ENCODE measurements at regions not wholly inside any gene's neighbourhood (a gene's known extent, or its start where the extent isn't known, plus 50 kb on each side); places are given as distances from the start of the nearest gene placed in this dataset.
A peak's percentile ranks its signal among the peaks of the same experiment; 100 is the strongest.

DNA sequence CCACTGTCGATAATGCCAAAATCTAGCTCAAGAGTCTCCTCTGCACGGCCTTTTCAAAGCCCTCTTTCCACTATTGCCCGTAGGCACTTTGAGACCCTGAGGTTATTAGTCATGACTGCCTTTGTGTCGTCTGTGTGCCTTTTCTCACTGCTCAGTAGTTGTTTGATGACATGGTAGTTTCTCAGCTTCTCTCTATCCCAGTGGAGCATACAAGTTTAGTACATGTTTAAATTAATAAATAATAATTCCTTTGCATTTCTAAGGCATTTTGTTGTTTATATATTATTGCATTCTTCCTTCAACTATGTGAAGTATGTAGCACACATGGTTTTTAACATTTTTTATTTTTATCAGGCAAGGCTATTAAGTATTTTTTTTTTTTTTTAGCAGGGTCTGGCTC lies 458.1 kb downstream of the PCNX1 start:
- DNase-seq, result no peak

- DNase-seq, result no peak
These were observed 459.6 kb downstream of the PCNX1 start for GRCh38 chr14:71366861-71367260.

DNA sequence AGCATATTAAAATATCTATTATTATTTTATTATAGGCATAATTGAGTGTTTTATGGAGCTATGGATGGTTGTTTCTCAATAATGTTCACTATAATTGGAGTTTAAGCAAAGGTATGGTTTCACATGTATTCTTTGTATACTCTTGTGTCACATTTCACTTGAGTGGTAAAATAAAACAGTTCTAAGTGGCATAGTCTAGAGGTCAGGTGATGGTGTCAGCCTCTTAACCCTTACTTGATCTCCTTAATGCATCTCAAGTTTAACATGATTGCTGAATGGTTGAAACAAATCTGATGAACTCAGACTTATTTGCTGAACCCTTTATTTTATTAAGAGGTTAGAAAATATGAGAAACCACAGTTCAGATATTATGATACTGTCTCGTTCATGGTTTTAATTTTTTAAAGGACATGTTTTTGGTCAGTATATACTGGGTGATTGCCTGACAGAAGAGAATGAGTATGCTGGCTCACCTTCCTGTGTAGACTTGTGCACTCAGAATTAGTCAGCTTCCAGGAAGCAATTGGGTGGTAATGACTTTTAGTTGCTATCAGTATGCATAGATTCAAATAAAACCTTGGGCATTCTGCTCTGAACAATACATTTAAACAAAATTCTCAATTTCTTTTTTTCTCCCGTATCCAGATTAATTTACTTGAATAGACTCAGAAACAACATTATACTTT lies 464.6 kb downstream of the PCNX1 start:
- DNase-seq, result peak; percentile 59

GRCh38 chr14:71372411-71372838 lies 465.2 kb downstream of the PCNX1 start:
- peak; percentile 46 for DNase-seq

DNA sequence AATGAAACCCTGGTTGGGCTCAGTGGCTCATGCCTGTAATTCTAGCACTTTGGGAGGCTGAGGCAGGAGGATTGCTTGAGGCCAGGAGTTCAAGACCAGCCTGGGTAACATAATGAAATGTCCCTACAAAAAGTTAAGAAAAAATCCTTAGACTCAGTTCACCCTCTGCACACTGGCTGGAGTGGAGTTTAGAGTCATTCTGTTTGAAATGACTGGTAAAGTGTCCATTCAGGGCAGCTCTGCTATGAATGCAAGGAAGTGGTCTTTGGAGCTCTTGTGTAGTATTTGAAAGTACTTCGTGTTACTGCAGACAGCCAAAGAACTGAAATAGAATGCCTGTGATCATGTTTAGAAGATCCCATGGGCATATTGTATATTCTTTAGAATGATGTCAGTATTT lies 466.5 kb downstream of the PCNX1 start:
- DNase-seq, result no peak

DNA sequence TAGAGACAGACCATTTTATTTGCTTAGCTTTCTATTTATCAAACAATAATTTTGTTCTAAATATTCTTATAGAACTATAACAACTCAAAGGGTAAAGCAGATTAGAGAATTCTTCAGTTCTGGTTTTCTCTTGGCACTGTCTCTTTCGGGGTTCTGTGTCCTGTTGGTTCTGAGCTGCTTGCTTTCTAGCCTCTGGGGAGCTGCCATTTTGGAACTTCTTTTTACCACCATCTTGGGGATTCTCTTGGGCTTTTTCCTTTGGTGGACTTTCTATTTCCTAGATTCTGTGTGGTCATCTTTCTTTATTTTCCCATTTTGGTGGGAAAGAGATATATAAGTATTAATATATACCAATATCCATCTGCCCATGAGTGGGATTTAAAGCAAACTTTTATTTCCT lies 467.7 kb downstream of the PCNX1 start:
- DNase-seq, result no peak

DNA sequence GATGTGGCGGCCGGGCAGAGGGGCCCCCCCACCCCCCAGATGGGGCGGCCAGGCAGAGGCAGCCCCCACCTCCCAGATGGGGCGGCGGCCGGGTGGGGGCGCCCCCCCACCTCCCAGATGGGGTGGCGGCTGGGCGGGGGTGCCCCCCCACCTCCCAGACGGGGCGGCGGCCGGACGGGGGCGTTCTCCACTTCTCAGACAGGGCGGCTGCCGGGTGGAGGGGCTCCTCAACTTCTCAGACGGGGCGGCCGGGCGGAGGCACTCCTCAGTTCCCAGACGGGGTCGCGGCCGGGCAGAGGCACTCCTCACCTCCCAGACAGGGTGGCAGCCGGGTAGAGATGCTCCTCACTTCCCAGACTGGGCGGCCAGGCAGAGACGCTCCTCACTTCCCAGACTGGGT lies 469.8 kb downstream of the PCNX1 start:
- no peak for DNase-seq

DNA sequence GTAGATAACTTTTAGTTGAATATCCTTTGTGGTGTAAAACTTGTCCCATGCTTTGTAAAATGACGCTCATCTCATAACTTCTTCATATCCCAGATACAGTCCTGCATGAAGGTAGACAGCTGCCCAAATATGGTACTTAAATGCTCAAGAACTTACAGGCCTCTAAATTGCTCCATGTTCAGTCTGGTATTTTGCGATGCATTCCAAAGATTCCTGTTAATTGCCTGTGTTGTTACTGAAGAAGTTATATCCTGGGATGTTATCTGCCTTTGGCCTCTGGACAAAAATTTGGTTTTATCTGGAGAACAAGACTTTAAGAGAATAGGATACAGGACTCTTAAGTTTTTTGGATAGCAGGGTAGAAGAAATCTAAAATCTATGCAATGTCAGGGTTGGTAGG lies 473.0 kb downstream of the PCNX1 start:
- peak; percentile 69 for DNase-seq

- no peak for DNase-seq
These were observed 474.6 kb downstream of the PCNX1 start for GRCh38 chr14:71381814-71382213.

GRCh38 chr14:71382315-71382714 lies 475.1 kb downstream of the PCNX1 start:
- DNase-seq, result no peak

DNA sequence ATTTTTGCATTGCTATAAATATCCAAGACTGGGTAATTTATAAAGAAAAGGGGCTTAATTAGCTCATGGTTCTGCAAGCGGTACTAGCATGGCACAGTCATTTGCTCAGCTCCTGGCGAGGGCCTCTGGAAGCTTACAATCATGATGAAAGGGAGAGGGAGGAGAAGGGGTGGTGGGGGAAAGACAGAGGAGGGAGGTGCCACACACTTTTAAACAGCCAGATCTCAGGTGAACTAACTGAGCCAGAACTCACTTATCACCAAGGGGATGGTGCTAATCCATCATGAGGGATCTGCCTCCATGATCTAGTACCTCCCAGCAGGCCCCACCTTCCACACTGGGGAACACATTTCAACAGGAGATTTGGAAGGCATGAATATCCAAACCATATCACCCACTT lies 476.3 kb downstream of the PCNX1 start:
- no peak for DNase-seq

GRCh38 chr14:71384007-71384845 lies 477.0 kb downstream of the PCNX1 start:
- DNase-seq, result no peak

- DNase-seq, result no peak
These were observed 480.5 kb downstream of the PCNX1 start for GRCh38 chr14:71387753-71388152.

DNA sequence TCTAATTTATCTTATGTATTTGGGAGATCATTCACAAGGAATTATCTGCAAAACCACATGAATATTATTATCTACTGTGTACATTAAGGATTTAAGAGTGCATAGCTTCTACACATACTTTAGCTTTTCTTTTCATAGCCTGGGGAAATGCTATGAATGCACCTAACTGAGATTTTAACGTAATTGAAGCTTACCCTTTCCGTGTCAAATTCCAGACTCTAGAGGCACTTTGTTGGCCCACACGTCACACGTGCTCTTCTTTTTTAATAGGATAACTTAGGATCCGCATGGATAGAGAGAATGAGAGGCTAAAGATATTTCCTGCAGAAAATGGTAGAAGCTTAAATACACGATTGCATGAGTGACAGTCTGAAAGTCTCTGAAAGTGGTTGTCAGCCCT lies 481.1 kb downstream of the PCNX1 start:
- DNase-seq, result no peak

GRCh38 chr14:71388862-71389261 lies 481.6 kb downstream of the PCNX1 start:
- DNase-seq, result no peak

DNA sequence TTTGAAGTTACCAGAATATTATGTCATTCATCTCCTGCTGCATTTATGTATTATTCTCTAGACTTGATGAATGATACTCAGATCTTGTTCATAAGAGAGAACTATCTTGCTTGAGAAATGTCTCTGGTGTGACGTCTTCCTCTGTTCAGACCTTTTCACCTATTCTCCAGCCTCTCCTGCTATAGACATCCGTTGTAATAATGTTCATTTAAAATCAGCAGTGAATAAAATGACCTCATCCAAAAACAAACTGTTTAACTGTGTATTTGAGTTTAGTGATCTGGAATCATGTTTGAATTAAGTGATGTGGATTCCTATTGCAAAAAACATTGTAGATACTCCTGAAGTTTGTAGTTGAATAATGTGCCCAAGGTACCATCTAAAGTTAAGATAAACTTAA lies 487.1 kb downstream of the PCNX1 start:
- no peak for DNase-seq

- no peak for DNase-seq
These were observed 487.9 kb downstream of the PCNX1 start for GRCh38 chr14:71395151-71395604.

DNA sequence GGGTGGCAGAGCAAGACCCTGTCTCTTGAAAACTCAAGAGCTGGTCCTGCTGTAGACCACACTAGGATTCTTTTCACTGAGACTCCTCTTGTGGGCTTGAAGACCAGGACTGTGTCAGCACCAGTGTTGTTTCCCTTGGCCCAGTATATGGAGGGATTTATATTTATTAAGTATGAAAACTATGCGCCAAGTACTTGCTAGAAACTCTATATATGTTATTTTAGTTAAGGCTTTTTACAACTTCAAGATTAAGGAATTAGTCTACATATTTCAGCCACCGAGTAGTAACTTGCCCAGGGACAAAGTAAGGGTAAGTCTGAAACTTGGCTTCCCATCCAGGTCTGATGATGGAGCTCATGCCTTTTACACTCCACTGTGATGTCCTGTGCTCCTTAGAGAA lies 488.4 kb downstream of the PCNX1 start:
- no peak for DNase-seq

- DNase-seq, result no peak
These were observed 488.9 kb downstream of the PCNX1 start for GRCh38 chr14:71396050-71396677.

DNA sequence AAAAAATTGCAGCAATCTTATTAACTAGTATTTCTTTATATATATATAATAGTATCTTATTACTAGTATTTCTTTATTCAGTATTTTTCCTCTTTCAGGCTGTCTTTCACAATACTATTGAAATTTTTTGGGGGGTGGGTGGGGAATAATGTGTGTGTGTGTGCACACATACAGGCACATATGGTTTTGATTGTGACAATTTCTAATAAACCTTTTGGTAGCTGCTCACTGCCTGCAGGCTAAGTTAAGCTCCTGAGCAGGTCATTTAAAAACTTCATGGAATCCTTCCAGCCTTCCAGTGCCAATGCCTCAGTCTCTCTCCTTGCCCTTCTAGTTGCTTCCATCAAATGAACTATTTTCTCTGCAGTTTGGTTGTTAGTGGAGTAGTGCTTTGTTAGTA lies 490.1 kb downstream of the PCNX1 start:
- DNase-seq, result no peak

- DNase-seq, result no peak
These were observed 491.2 kb downstream of the PCNX1 start for GRCh38 chr14:71398450-71398849.

- no peak for DNase-seq
These were observed 491.8 kb downstream of the PCNX1 start for GRCh38 chr14:71399057-71399487.

DNA sequence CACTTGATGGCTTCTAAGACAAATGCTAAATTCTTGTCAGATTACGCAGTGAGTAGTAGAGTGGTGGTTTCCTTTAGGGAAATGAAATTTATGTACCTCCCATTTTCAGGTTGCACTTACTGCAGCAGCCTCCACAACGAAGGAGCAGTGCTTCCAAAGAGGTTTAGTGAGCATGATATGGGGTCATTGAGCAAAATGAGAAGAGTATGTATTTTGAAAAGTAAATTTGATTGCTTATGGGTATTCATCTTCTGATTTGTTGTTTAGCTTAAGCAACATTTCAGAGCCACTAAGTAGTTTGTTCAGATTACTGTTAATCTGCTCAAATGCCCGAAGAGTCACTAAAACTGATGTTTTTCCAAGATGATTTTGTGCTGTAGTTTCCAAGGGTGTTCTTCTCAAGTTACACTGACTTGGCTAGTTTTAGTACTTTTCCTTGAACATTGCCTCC lies 493.6 kb downstream of the PCNX1 start:
- no peak for DNase-seq

- DNase-seq, result peak; percentile 56
These were observed 495.2 kb downstream of the PCNX1 start for GRCh38 chr14:71402415-71402814.
